Gastroesophageal sphincter (tissue), 3 donors: ENCODE measurements at regions not wholly inside any gene's neighbourhood (a gene's known extent, or its start where the extent isn't known, plus 50 kb on each side); places are given as distances from the start of the nearest gene placed in this dataset.

Source experiments
- CTCF ChIP-seq, 4 experiments: fragments of 200-600 bp in 2 of 4; fragments of 450-650 bp in 2 of 4; sonication (generic) in 1 of 4; IDR thresholded peaks; one replicate each; pipeline ENCODE4 v1.5.1; 2017 to 2019; ENCODE audit warnings: antibody characterized with exemption in 4 of 4, mild to moderate bottlenecking in 2 of 4, moderate library complexity in 2 of 4
- POLR2AphosphoS5 ChIP-seq: sonication (generic); formaldehyde crosslinking; IDR thresholded peaks from one replicate; pipeline ENCODE4 v1.6.1; 2017; ENCODE audit warnings: antibody characterized with exemption

- TF ChIP-seq CTCF (IDR thresholded peaks at IDR 0.05) (no peak), POLR2AphosphoS5 (no peak)
Observed at GRCh38 chr2:192437653-192438052, 242.9 kb upstream of the TMEFF2 start.
